ENCODE measurements at regions not wholly inside any gene's neighbourhood (a gene's known extent, or its start where the extent isn't known, plus 50 kb on each side); places are given as distances from the start of the nearest gene placed in this dataset.
"Not testable (repeated sequence)": the region's sequence is repeated elsewhere in the genome, so short reads cannot be mapped to it uniquely, and the experiment has no call there.

GRCh38 chr11:26928582-26928981, 65.3 kb upstream of the FIBIN start:
- in situ Hi-C loops (cut with MboI; ENCODE audit: low pct_unique_long_range_greater_than_20kb in 2 of 9, low sequenced_read_pairs in 9 of 9, unreplicated experiment in 9 of 9) = no loop called here
- Histone ChIP-seq H3K4me3 (no peak overlapping the region), H3K27ac (no peak overlapping the region), H3K4me1 (replicated peaks in 1 of 2) (peaks cover 0 to 2% of the 10 kb centered on the region in 2 donors)
- 71 to 100% (median 97%) methylated on average over 1 to 3 of the region's 3 CpGs for WGBS, 10 experiments
- ATAC-seq (replicated peaks in 6 of 8) = no peak

- ATAC-seq (replicated peaks in 6 of 8) = no peak
- Histone ChIP-seq H3K4me3 (no peak overlapping the region), H3K4me1 (replicated peaks in 1 of 2) (peaks cover 0 to 2% of the 10 kb centered on the region in 2 donors), H3K27ac (no peak overlapping the region)
- in situ Hi-C loops (cut with MboI; ENCODE audit: low pct_unique_long_range_greater_than_20kb in 2 of 9, low sequenced_read_pairs in 9 of 9, unreplicated experiment in 9 of 9) = no loop called here
- WGBS, 10 experiments = 53 to 100% (median 92%) methylated on average over 1 to 3 of the region's 3 CpGs; no CpG with 5 or more reads in 1 of the 10 experiments
Observed at GRCh38 chr11:26929806-26930517, 64.0 kb upstream of the FIBIN start.

GRCh38 chr11:26930518-26931247, 63.2 kb upstream of the FIBIN start:
- H3K27ac ChIP-seq = no peak overlapping the region
- H3K4me3 ChIP-seq = no peak overlapping the region
- H3K4me1 ChIP-seq (replicated peaks in 1 of 2) = peaks cover 0 to 2% of the 10 kb centered on the region in 2 donors
- ATAC-seq (replicated peaks in 6 of 8) = peak in 3 of 8 experiments; percentile 26 to 89 (median 73)
- 0 to 100% (median 20%) methylated on average over 1 of the region's 1 CpG; no CpG with 5 or more reads in 3 of the 10 experiments for WGBS, 10 experiments
- in situ Hi-C loops (cut with MboI; ENCODE audit: low pct_unique_long_range_greater_than_20kb in 2 of 9, low sequenced_read_pairs in 9 of 9, unreplicated experiment in 9 of 9) = no loop called here

GRCh38 chr11:26931248-26931631, 62.7 kb upstream of the FIBIN start:
- in situ Hi-C loops (cut with MboI; ENCODE audit: low pct_unique_long_range_greater_than_20kb in 2 of 9, low sequenced_read_pairs in 9 of 9, unreplicated experiment in 9 of 9) = no loop called here
- ATAC-seq (replicated peaks in 6 of 8) = peak in 2 of 8 experiments; percentile 50 to 81
- 0 to 100% (median 60%) methylated on average over 1 of the region's 1 CpG; no CpG with 5 or more reads in 3 of the 10 experiments for WGBS, 10 experiments
- H3K4me3 ChIP-seq = no peak overlapping the region
- peaks cover 0 to 2% of the 10 kb centered on the region in 2 donors for H3K4me1 ChIP-seq (replicated peaks in 1 of 2)
- H3K27ac ChIP-seq = no peak overlapping the region

GRCh38 chr11:26931881-26932280, 62.0 kb upstream of the FIBIN start:
- no peak overlapping the region for H3K27ac ChIP-seq
- H3K4me3 ChIP-seq = no peak overlapping the region
- in situ Hi-C loops (cut with MboI; ENCODE audit: low pct_unique_long_range_greater_than_20kb in 2 of 9, low sequenced_read_pairs in 9 of 9, unreplicated experiment in 9 of 9) = no loop called here
- H3K4me1 ChIP-seq (replicated peaks in 1 of 2) = peaks cover 0 to 2% of the 10 kb centered on the region in 2 donors
- no peak for ATAC-seq (replicated peaks in 6 of 8)

- Histone ChIP-seq H3K27ac (no peak overlapping the region), H3K4me1 (replicated peaks in 1 of 2) (no peaks in the 10 kb centered on the region), H3K4me3 (no peak overlapping the region)
- ATAC-seq (replicated peaks in 6 of 8) = no peak
- in situ Hi-C loops (cut with MboI; ENCODE audit: low pct_unique_long_range_greater_than_20kb in 2 of 9, low sequenced_read_pairs in 9 of 9, unreplicated experiment in 9 of 9) = no loop called here
- 49 to 93% (median 85%) methylated on average over 1 to 3 of the region's 3 CpGs; no CpG with 5 or more reads in 1 of the 10 experiments for WGBS, 10 experiments
Observed at GRCh38 chr11:26936109-26936508, 57.8 kb upstream of the FIBIN start.

GRCh38 chr11:26937386-26937785, 56.5 kb upstream of the FIBIN start:
- in situ Hi-C loops (cut with MboI; ENCODE audit: low pct_unique_long_range_greater_than_20kb in 2 of 9, low sequenced_read_pairs in 9 of 9, unreplicated experiment in 9 of 9) = no loop called here
- no peak overlapping the region for H3K27ac ChIP-seq
- peak in 2 of 8 experiments; percentile 22 to 35 for ATAC-seq (replicated peaks in 6 of 8)
- H3K4me3 ChIP-seq = no peak overlapping the region
- no peaks in the 10 kb centered on the region for H3K4me1 ChIP-seq (replicated peaks in 1 of 2)

- in situ Hi-C loops (cut with MboI; ENCODE audit: low pct_unique_long_range_greater_than_20kb in 2 of 9, low sequenced_read_pairs in 9 of 9, unreplicated experiment in 9 of 9); H3K27ac ChIP-seq; H3K4me3 ChIP-seq; H3K4me1 ChIP-seq (replicated peaks in 1 of 2); ATAC-seq (replicated peaks in 6 of 8): not testable (repeated sequence)
- WGBS, 10 experiments = 67 to 100% (median 100%) methylated on average over 1 of the region's 2 CpGs; no CpG with 5 or more reads in 7 of the 10 experiments
Observed at GRCh38 chr11:26940501-26940900, 53.4 kb upstream of the FIBIN start.

GRCh38 chr11:26942356-26942755, 51.6 kb upstream of the FIBIN start:
- no peaks in the 10 kb centered on the region for H3K4me1 ChIP-seq (replicated peaks in 1 of 2)
- in situ Hi-C loops (cut with MboI; ENCODE audit: low pct_unique_long_range_greater_than_20kb in 2 of 9, low sequenced_read_pairs in 9 of 9, unreplicated experiment in 9 of 9) = no loop called here
- H3K27ac ChIP-seq = no peak overlapping the region
- WGBS, 10 experiments = 0 to 95% (median 93%) methylated on average over 2 to 3 of the region's 3 CpGs; no CpG with 5 or more reads in 1 of the 10 experiments
- peak in 2 of 8 experiments; percentile 13 to 17 for ATAC-seq (replicated peaks in 6 of 8)
- no peak overlapping the region for H3K4me3 ChIP-seq

GRCh38 chr11:26943636-26944035, 50.3 kb upstream of the FIBIN start:
- WGBS, 10 experiments = 80 to 100% (median 97%) methylated on average over 1 to 3 of the region's 3 CpGs; no CpG with 5 or more reads in 3 of the 10 experiments
- Histone ChIP-seq H3K4me3 (no peak overlapping the region), H3K27ac (no peak overlapping the region), H3K4me1 (replicated peaks in 1 of 2) (no peaks in the 10 kb centered on the region)
- ATAC-seq (replicated peaks in 6 of 8) = no peak
- in situ Hi-C loops (cut with MboI; ENCODE audit: low pct_unique_long_range_greater_than_20kb in 2 of 9, low sequenced_read_pairs in 9 of 9, unreplicated experiment in 9 of 9) = no loop called here

Measured in motor neuron (in vitro differentiated cells).